Fibroblast of skin of scalp (primary cell): ENCODE measurements at regions not wholly inside any gene's neighbourhood (a gene's known extent, or its start where the extent isn't known, plus 50 kb on each side); places are given as distances from the start of the nearest gene placed in this dataset.

ENCODE experiments used
- DNase-seq: peaks from one replicate; pipeline ENCODE4 v3.0.0-alpha.2; 2013

DNA sequence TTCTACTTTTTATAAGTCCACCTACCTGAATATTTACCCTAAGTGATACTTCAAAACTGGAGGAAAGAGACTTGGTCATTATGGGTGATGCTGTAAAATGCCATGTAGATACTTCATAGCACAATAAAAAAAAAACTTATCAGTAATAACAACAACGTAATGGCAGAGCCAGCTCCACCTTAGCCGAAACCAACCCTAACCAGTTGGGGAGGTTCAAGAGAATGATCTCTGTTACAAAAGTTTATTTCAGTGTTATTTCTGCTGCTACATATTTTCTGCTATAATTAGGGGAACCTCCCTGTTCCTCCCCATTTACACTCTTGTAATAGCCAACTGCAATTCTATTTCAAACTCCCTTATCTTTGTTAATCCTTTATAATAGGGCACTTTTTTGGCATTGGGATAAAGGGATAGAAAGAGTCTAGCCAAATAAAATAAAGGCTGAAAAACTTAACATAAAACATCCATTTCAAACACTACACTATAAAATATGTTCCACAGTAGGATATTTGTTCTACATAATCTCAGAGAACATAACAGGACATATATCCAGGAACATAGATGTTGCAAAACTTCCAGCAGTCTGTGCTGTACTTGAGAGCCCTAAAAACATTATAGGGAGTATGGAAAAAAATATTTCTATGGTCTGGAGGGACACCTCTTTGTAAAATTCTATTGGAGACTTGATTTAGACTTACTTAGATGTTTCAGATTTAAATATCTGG, 138.7 kb upstream of the POF1B start:
- DNase-seq, result no peak

DNA sequence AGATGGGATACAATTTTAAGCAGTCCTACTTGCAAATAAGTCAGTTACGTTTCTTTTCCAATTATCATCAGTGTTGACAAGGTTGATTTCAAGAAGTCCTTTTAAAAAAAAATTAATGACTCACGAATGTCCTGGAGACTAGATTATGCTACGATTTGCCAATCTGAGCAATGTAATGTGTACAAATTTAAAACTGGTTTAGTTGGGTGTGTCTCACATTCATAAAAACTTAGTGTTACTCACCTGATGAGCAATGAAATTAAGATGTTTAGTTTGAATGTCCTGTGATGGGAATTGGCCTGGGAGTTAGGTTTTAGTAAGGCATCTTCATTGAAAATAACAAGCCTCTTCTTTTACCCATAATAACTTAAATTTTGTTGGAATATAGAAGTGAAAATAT, 136.7 kb upstream of the POF1B start:
- no peak for DNase-seq

DNA sequence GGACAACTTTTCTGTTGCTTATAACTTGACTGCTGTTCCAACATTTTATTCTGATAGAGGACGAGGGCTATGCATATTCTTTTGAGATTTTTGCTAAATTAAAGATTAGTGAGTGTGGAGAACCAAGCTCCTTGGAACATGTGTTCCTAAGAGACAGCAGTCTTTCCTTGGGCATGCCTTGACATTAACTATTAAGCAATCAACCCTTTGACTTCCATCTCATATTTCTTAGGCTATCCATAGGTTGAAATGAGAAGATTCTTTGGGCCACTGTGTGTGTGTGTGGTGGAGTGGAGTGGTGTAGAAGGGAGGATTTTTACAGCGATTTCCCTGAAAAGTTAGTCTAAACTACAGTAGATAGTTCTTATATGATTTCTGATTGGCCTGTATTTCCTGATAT, 127.4 kb upstream of the POF1B start:
- DNase-seq, result no peak

DNA sequence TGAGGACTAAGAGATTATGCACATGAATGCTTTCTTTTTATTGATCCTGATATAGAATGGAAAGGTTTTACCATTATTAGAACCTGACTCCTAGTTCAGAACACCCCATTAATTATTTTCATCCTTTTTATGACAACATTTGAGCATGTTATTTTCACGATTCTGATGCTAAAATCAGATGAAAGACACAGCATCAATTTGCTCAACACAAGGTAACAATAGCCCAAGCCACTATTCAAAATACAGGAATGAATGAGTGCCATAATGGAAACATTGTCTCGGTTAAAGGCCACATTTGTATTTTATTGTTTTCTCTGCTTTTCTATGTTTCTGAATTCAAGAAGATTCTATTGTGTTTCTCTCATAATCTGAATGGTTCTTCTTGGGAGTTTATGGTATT, 126.3 kb upstream of the POF1B start:
- no peak for DNase-seq

DNA sequence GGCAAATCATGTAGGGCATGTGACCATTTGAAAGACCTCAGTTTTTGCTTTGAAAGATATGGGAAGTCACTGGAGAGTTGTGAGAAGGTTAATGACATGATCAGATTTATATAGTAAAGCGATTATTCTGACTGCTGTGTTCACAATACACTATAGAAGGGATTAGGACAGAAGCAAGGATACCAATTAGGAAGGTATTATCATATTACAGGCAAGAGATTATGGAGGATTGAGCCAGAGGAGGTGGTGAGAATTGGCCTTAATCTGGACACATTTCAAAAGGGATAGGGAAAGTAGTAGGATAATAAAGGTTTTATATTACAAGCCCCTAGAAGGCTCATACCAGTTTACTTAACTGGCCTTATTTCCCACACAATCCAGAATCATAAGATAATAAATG, 124.9 kb upstream of the POF1B start:
- DNase-seq, result no peak

DNA sequence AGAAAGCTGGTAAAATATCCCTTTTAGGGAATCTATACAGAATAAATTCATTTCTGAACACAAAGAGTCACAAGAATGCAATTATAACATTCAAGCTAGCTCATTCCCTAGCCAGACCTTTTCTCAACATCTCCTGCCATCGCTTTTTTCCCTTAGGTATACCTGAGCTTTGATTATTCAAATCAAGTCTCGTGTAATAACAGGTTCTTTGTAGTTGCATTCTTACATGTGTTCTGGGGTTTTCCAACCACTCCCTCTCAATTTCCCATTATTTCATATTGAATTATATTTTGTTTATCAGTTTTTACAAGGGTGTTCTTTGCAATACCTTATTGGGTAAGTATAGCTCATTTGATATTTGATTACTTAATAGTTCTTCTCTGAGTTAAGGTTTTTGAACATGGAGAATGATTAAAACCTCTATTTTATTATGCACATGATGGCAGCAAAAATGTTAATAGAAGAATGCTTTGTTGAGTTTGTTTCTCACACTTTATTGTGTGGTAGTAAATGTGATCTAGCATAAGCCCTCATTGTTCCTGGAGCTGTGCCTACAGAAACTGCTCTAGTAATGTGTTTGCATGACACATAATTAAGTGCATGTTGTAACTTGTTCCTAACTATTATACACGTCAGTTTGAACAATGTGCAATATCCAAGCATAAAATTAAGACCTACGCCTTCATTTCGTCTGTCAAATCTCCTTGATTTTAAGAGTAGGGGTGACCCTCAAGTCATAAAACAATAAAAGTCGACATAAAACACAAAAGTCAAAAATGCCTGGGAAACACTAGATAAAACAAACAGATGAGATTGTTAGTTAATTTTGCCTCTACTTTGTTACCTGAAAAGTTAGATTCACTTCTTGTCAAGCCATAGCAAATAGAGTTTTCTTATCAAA, 124.0 kb upstream of the POF1B start:
- DNase-seq, result no peak

DNA sequence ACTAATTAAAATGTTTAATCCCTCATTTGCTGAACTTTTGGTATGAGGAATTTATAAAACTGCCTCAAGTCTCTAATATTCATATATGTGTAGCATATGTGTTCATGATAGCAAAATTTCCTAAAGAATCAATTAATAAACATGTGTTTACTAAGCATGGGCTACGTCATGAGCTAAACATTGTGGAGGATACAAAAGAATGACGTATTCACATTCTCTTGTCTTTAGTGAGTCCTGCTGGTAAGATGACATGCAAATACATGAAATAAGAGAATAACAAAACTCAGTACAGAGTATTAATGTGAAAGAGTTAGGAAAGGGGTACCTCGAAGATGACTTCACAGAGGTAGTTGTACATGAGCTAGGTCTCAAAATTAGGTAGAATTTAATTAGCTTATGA, 121.9 kb upstream of the POF1B start:
- no peak for DNase-seq

DNA sequence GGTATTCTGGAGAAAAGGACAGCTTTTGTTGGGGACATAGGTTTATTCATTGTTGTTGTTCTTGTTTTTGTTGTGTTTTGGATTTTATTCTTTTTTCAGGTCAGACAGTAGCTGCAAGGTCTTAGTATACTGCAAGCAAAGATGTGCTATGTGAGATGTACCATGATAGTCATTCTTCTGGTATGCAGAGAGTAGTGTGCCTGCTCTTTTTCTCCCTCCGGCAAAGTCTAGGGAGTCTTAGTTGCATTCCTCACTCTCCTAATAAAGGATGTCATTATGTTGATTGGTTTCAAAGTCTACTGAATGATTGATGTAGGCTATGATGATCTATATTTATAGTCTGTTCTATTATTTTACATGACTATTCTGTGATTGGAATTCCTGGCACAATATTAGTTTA, 119.9 kb upstream of the POF1B start:
- DNase-seq, result no peak

DNA sequence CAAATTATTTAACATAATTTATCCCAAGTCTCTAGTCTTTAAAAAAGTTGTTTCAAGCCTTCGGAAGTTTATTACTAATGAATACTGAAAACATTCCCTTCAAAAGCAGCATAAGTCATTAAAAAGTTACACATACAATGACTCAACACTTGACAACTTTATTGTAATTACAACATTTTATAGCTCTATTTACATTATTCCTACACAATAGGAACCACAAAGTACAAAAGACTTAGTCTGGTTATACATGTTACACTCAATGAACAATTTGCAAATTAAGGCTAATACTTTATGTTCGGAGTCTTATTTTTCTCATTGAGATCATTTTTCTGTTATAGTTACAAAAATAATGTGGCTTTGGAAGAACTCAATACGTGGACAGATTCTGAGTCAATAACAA, 114.4 kb upstream of the POF1B start:
- DNase-seq, result no peak

DNA sequence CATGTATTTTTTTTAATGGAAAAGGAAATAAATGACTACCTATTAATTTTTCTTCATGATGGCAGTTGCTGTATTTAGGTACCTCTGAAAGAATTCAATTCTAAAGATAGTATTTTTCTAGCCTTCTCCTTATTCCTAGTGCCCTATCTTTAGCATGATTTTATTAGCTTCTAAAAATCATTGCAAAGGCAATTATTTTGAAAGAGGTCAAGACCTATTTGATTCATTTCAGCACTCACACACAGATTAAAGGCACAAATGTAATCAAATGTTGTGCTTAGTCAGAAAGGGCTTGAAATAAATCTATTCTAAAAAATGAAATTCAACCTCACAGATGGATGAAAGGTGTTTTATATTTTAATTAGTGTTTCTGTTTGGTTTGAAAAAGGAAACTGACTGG, 74.8 kb upstream of the POF1B start:
- no peak for DNase-seq

DNA sequence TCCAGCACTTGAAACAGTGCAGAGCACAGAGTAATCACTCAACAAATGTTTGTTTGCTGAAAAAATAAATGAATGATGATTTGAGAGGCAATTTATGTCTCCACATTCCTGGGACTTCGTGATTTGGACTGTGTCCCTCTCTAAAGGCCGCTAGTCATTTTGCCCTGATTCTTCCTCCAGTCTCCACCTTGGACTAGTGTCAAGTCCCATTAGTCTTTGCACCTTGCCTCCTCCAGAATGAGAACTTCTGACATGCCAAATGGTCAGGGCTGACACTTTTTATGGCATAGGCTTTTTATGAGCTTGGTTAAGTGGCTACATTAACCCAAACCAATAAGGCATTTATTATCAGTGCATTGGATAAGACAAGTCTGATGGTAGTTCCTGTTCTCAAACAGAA, 65.1 kb upstream of the POF1B start:
- DNase-seq, result no peak
